Activated CD4-positive, alpha-beta T cell treated with anti-CD3 and anti-CD28 coated beads, Interleukin-2, Interleukin-4, amounts not matched to agents 100 ng/mL and 50 ng/mL, durations not matched to agents 16 hours and 8 hours (primary cell): ENCODE measurements at regions not wholly inside any gene's neighbourhood (a gene's known extent, or its start where the extent isn't known, plus 50 kb on each side); places are given as distances from the start of the nearest gene placed in this dataset.
"Not testable (repeated sequence)": the region's sequence is repeated elsewhere in the genome, so short reads cannot be mapped to it uniquely, and the experiment has no call there.

ENCODE experiments used
- DNase-seq: peaks from one replicate; pipeline ENCODE4 v3.0.0-alpha.2; 2020; ENCODE audit warnings: low spot score

GRCh38 chr4:141534985-141535384 lies 101.4 kb upstream of the IL15 start:
- DNase-seq, result no peak

DNA sequence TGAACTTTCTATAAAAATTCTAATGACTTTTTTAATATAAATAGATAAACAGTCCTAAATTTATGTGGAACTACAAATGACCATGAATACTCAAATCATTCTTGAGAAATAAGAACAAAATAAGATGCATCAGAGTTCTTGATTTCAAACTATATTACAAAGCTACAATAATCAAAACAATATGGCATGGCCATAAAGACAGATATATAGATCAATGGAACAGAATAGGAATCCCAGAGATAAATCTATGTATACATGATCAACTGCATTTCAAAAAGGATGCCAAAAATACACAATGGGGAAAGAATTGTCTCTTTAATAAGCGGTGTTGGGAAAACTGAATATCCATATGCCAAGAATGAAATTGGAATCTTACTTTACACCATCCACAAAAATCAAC lies 98.4 kb upstream of the IL15 start:
- DNase-seq, result no peak

- DNase-seq, result no peak
Measured at GRCh38 chr4:141540643-141541042, 95.7 kb upstream of the IL15 start.

- no peak for DNase-seq
Measured at GRCh38 chr4:141541851-141542250, 94.5 kb upstream of the IL15 start.

DNA sequence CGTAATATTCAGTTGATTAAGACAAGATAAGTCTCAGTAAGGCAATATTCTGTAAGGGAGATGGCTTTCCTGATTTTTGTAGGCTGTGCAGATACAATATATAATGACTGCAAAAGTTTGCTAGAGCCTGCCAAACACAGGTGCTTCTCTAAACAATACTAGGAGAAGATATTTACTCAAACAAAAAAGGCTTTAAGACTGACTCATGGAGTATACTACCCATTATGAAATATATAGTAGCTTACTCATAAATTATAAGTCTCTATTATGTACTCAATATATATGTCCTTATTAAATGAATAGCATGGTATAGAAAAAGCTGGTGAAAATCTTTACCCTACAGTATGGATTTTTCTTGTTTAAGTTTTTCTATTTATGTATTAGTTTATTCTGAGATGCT lies 93.2 kb upstream of the IL15 start:
- no peak for DNase-seq

DNA sequence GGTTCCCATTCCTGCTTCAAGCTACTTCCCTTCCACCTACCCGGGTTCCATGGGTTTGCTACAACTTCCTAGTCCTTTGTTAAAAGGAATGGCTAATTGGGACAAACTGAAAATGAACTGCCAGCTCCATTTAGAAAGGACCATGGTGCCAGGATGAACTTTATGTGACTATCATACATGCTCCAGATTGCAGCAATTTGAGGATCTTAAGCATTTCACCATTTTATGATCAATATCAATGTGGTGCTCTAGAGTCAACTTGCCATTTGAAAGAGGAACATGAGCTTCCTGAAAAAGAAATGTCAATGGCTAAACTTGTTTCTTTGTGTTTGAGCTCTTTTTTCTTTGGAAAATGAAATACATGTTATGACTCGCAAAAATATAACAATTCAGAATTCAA lies 92.7 kb upstream of the IL15 start:
- no peak for DNase-seq

- no peak for DNase-seq
Measured at GRCh38 chr4:141548791-141549190, 87.6 kb upstream of the IL15 start.

- DNase-seq, result no peak
Measured at GRCh38 chr4:141560056-141560455, 76.3 kb upstream of the IL15 start.

DNA sequence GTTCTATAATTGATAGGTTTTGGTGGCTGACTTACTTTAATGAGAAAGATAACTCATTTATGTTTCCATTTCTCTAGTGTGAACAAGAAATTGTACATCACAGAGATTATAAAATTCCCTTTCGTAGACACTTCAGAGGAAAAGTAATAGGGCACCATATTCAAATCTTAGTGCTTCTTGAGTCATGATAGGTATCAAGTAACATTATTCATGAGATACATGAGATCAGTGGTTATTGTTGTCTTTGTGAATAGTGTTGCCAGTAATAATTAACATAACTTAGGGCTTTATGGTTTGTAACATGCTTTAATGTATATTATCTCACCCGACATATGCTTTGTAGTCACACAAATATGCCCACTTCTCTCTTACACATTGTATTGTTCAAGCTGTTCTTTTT lies 73.7 kb upstream of the IL15 start:
- DNase-seq, result no peak

GRCh38 chr4:141563723-141564122 lies 72.7 kb upstream of the IL15 start:
- no peak for DNase-seq

DNA sequence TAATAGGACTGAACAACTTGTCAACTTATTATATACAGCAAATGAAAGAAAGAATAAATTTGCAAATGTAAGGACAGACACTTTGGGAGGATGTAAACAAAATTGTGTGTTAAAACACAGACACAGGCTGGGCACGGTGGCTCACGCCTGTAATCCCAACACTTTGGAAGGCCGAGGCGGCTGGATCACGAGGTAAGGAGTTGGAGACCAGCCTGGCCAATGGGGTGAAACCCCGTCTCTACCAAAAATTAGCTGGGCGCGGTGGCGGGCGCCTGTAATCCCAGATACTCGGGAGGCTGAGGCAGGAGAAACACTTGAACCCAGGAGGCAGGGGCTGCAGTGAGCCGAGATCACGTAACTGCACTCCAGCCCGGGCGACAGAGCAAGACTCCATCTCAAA lies 71.4 kb upstream of the IL15 start:
- DNase-seq, result not testable (repeated sequence)

DNA sequence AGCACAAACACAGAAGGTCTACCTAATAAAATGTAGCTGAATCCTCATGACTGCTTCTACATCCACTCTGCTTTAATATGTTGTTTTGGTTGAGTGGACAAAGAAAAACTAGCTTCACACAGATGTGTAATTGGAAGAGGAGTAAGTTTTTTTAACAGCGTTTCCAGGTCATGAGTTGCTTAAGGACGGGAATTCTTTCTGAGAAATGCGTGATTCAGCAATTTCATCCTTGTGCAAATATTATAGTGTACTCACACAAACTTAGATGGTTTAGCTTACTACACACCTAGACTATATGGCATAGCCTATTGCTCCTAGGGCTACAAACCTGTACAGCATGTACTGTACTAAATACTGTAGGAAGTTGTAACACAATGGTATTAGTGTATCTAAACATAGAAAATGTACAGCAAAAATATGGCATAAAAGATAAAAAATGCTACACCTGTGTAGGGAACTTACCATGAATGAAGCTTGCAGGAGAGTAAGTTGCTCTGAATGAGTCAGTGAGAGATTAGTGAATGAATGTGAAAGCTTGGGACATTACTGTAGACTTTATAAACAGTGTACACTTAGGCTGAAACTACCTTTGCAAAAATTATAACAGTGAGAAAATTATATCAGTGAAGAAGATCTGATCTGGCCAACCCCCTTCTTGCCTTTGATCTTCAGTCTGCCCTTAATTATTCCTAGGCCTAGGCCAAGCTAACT lies 70.8 kb upstream of the IL15 start:
- no peak for DNase-seq

DNA sequence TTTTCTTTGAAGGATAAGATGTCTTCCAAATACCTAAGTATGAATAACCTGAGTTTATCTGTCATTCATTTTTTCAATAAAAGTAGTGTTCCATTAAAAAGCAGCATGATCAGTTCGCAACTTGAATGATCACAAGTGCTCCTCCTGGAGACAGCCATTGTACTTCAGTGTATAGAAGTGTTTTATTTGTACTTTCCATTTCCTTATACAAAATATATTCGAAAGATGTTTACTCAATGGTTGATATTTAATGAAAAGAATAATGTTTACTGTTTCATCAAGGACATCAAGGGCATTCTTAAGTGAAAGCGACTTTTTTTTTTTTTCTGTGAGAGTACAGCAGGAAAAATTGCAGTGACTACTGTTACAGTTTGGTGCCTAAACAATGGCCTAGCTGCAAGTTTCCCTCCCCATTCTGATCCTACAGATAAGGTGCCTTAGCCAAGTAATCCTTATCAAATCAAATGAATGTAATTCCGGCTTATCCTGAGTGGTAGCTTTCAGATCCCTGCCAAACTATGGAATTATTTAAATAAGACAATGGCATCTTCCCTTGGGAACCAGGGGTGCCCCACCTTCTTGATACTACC lies 69.0 kb upstream of the IL15 start:
- no peak for DNase-seq

- no peak for DNase-seq
Measured at GRCh38 chr4:141569141-141569540, 67.2 kb upstream of the IL15 start.

- DNase-seq, result no peak
Measured at GRCh38 chr4:141570290-141570689, 66.1 kb upstream of the IL15 start.

GRCh38 chr4:141571362-141571761 lies 65.0 kb upstream of the IL15 start:
- DNase-seq, result no peak

- DNase-seq, result no peak
Measured at GRCh38 chr4:141571793-141572192, 64.6 kb upstream of the IL15 start.

DNA sequence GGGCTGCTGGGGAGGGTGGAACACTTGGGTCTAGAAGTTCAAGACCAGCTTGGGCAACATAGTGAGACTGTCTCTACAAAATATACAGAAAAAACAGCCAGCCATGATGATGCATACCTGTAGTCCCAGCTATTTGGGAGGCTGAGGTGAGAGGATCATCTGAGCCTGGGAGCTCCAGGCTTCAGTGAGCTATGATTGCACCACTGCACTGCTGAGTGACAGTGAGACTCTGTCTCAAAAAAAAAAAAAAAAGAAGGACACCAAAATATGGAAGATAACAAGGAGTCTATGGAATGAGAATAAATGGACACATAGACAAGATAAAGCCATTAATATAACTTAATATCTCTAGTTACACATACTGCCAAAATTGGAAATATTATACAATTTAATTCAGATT lies 62.7 kb upstream of the IL15 start:
- DNase-seq, result no peak

- no peak for DNase-seq
Measured at GRCh38 chr4:141575884-141576283, 60.5 kb upstream of the IL15 start.

- no peak for DNase-seq
Measured at GRCh38 chr4:141576585-141577110, 59.7 kb upstream of the IL15 start.

GRCh38 chr4:141578451-141578850 lies 57.9 kb upstream of the IL15 start:
- no peak for DNase-seq

GRCh38 chr4:141580523-141580922 lies 55.9 kb upstream of the IL15 start:
- no peak for DNase-seq
